HG03039 (cell line): ENCODE measurements at regions not wholly inside any gene's neighbourhood (a gene's known extent, or its start where the extent isn't known, plus 50 kb on each side); places are given as distances from the start of the nearest gene placed in this dataset.

Experiments used
- ATAC-seq: cut with Tn5 transposase; IDR thresholded peaks from one replicate; pipeline ENCODE4 v1.9.1; 2021; ENCODE audit warnings: mild to moderate bottlenecking, moderate library complexity; ENCODE audit not compliant: unreplicated experiment

DNA sequence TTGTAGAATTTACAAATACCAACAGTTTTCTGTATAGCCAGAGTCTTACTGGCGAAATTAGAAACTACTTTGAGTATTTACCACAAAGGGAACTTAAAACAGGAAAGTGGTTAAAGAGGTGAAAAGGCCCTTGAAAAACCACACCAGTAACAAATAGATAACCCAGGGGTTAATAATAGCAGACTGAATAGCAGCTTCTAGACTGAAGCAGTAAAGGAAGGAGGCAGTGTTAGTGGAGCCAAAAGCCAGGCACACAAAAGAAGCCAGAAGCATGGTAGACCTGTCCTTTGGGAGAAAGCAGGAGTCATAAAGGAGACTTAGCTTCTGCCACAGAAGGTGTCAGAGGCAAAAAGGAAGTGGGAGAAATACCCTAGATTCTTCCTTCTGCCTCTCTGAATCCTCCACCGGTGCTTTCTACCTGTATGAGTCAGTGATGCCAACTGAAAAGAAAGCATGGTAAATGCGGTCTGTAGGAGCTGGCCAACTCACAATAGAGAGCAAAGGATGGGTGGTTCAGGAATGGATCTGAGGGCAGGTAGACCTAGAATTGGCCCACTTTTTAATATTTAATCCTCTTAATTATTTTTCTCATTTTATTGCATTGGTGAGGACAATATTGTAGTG is 97.3 kb downstream of the ARL6IP6 start:
- ATAC-seq = no peak

DNA sequence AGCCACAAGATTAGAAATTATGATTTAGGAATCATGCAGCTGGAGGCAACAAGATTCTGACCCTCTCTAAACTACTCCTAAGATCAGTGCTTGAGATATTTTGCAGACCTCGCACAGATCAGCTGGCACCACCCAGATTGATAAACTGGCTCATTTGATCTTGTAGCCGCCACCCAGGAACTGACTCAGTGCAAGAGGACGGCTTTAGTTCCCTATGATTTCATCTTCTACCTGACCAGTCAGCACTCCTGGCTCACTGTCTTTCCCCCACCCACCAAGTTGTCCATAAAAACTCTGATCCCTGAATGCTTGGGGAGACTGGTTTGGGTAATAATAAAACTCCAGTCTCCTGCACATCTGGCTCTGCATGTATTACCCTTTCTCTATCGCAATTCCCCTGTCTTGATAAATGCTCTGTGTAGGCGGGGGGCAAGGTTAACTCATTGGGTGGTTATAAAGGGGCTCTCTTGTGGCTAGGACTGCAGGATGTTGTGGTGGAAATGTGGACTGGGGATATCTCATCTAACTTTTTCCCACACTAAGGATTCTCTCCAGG is 96.1 kb downstream of the ARL6IP6 start:
- ATAC-seq = no peak

DNA sequence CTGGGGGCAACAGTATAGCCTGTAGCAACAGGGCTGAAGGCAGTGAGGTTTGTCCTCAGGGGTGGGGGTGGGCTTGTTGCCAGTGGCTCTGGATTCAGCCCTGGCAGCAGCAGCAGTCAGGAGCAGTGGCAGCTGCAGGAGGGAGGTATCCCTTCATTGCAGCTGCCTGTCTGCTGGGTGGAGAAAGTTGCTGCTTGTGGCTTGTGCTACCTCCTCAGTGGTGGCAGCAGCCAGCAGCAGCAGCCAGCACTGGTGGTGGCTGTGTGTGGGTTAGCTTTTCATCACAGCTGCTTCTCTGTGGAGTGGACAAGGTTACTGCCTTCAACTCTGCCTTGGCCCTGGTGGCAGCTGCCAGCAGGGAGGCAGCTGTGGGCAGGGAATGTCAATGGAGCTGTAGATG is 94.9 kb downstream of the ARL6IP6 start:
- ATAC-seq = no peak
